GM12878 (cell line): ENCODE measurements at regions not wholly inside any gene's neighbourhood (a gene's known extent, or its start where the extent isn't known, plus 50 kb on each side); places are given as distances from the start of the nearest gene placed in this dataset.

Source experiments
- ASH2L ChIP-seq: fragments of 300-600, 200-600 bp; sonication (generic); IDR thresholded peaks from 2 replicates; pipeline ENCODE4 v1.6.1; 2017; ENCODE audit warnings: low read depth, mild to moderate bottlenecking, borderline replicate concordance
- DPF2 ChIP-seq: fragments of 450-650 bp; IDR thresholded peaks from 2 replicates; pipeline ENCODE4 v1.6.1; 2017; ENCODE audit warnings: mild to moderate bottlenecking
- GATAD2B ChIP-seq: fragments of 450-650 bp; conservative IDR thresholded peaks from 2 replicates; pipeline ENCODE4 v1.6.1; 2017; ENCODE audit warnings: low read depth, mild to moderate bottlenecking, moderate library complexity
- HDAC6 ChIP-seq: fragments of 200-600 bp; sonication (generic); IDR thresholded peaks from one replicate; pipeline ENCODE4 v1.8.0; 2017; ENCODE audit warnings: antibody characterized with exemption; ENCODE audit not compliant: unreplicated experiment
- JUNB ChIP-seq: IDR thresholded peaks from 2 replicates; pipeline ENCODE4 v1.6.1; 2016; ENCODE audit warnings: antibody characterized with exemption, mild to moderate bottlenecking
- KAT2A ChIP-seq: conservative IDR thresholded peaks from 2 replicates; pipeline ENCODE4 v1.6.1; 2011; ENCODE audit warnings: low read depth, low read length; ENCODE audit not compliant: control insufficient read depth
- MEF2B ChIP-seq: fragments of 450-650 bp; IDR thresholded peaks from 2 replicates; pipeline ENCODE4 v1.6.1; 2018; ENCODE audit warnings: mild to moderate bottlenecking, moderate library complexity; ENCODE audit not compliant: partially characterized antibody, poor library complexity, severe bottlenecking
- NR2C1 ChIP-seq: fragments of 450-650 bp; IDR thresholded peaks from 2 replicates; pipeline ENCODE4 v1.6.1; 2017; ENCODE audit warnings: antibody characterized with exemption, mild to moderate bottlenecking, moderate library complexity
- PAX5 ChIP-seq: IDR thresholded peaks from 2 replicates; pipeline ENCODE4 v1.6.1; 2011; ENCODE audit warnings: low read depth, low read length, borderline replicate concordance
- POLR2AphosphoS5 ChIP-seq: IDR thresholded peaks from 2 replicates; pipeline ENCODE4 v1.6.1; 2011; ENCODE audit warnings: mild to moderate bottlenecking, low read length, inconsistent platforms
- RCOR1 ChIP-seq: conservative IDR thresholded peaks from 2 replicates; pipeline ENCODE4 v1.6.1; 2012; ENCODE audit warnings: low read depth, low read length, improper control_type of control experiment
- SIN3A ChIP-seq: IDR thresholded peaks from 2 replicates; pipeline ENCODE4 v1.6.1; 2012; ENCODE audit warnings: low read depth, low read length, improper control_type of control experiment
- SREBF1 ChIP-seq: IDR thresholded peaks from 2 replicates; pipeline ENCODE4 v1.6.1; 2012; ENCODE audit warnings: mild to moderate bottlenecking, low read length
- YY1 ChIP-seq: IDR thresholded peaks from 2 replicates; pipeline ENCODE4 v1.6.1; 2011; ENCODE audit warnings: low read depth, mild to moderate bottlenecking, low read length
- ZBTB33 ChIP-seq: fragments of 450-650 bp; IDR thresholded peaks from 2 replicates; pipeline ENCODE4 v1.6.1; 2017; ENCODE audit warnings: mild to moderate bottlenecking
- ZBTB40 ChIP-seq: fragments of 450-650 bp; IDR thresholded peaks from 2 replicates; pipeline ENCODE4 v1.6.1; 2016; ENCODE audit warnings: mild to moderate bottlenecking, moderate library complexity, borderline replicate concordance
- ZNF622 ChIP-seq: fragments of 450-650 bp; IDR thresholded peaks from 2 replicates; pipeline ENCODE4 v1.6.1; 2017; ENCODE audit warnings: mild to moderate bottlenecking, inconsistent platforms
- TF ChIP-seq, protein P1 (sequence below), 3 experiments: IDR thresholded peaks in 2 of 3; conservative IDR thresholded peaks in 1 of 3; 2 replicates each; pipeline ENCODE4 v1.5.1; 2011; ENCODE audit warnings: low read depth in 3 of 3, low read length in 3 of 3, mild to moderate bottlenecking in 3 of 3, control low read depth in 2 of 3, moderate library complexity in 2 of 3, inconsistent platforms in 1 of 3, mixed read lengths in 1 of 3; ENCODE audit not compliant: control insufficient read depth in 2 of 3, insufficient read depth in 1 of 3; ENCODE audit errors: extremely low read depth in 1 of 3
- TF ChIP-seq, protein P2 (sequence below): IDR thresholded peaks from 2 replicates; pipeline ENCODE4 v1.6.1; 2012; ENCODE audit warnings: low read depth, low read length, improper control_type of control experiment
- TF ChIP-seq, protein P3 (sequence below): fragments of 450-650 bp; IDR thresholded peaks from 2 replicates; pipeline ENCODE4 v1.6.1; 2014; ENCODE audit warnings: mild to moderate bottlenecking

DNA sequence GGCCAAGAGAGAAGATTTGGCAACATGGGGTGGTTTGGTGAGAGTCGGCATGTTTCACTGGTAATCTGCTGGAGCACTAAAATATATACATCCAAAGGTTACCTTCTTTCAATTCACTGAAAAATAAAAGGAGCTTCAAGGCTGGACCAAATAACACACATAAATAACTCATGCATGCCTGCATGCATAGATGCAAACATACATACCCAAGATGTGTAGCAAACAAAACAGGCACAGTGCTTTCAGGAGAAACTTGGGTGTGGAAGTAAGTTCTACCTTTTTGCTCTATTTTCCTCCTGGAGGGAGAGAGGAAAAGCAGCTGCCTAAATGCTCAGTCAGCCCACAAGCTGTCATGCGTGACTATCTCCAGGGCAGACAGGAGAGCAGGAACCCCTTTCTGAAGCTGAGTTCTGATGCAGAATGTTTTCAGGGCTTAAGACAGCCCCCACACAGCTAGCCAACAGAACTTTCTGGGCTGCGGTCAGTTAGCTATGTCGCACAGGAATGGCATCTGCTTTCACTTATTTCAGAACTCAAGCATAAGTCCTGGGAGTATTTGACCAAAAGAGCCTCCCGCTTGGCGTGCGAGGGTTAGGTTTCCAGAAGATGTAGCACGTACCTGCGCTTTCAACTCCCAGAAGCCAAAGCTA lies 166.2 kb downstream of the TOMM20 start (continued):
- TF ChIP-seq MEF2B (no peak), SREBF1 (no peak), RCOR1 (no peak), JUNB (no peak), DPF2 (peak; percentile 74), NR2C1 (no peak), ZNF622 (no peak), ZBTB40 (no peak), PAX5 (peak; percentile 97), ASH2L (no peak), KAT2A (no peak), ZBTB33 (no peak), YY1 (peak; percentile 78; the same call in 1 of the 2 replicates), HDAC6 (no peak), GATAD2B (peak; percentile 47), POLR2AphosphoS5 (peak; percentile 68; the same call in 1 of the 2 replicates), SIN3A (no peak)
- TF ChIP-seq, protein P1, sequence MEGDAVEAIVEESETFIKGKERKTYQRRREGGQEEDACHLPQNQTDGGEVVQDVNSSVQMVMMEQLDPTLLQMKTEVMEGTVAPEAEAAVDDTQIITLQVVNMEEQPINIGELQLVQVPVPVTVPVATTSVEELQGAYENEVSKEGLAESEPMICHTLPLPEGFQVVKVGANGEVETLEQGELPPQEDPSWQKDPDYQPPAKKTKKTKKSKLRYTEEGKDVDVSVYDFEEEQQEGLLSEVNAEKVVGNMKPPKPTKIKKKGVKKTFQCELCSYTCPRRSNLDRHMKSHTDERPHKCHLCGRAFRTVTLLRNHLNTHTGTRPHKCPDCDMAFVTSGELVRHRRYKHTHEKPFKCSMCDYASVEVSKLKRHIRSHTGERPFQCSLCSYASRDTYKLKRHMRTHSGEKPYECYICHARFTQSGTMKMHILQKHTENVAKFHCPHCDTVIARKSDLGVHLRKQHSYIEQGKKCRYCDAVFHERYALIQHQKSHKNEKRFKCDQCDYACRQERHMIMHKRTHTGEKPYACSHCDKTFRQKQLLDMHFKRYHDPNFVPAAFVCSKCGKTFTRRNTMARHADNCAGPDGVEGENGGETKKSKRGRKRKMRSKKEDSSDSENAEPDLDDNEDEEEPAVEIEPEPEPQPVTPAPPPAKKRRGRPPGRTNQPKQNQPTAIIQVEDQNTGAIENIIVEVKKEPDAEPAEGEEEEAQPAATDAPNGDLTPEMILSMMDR (IDR thresholded peaks at IDR 0.05 in 2 of 3, conservative IDR thresholded peaks at IDR 0.05 in 1 of 3; ENCODE audit: control insufficient read depth in 2 of 3, extremely low read depth in 1 of 3, insufficient read depth in 1 of 3, low read depth in 3 of 3, low read length in 3 of 3) = no peak
- TF ChIP-seq, protein P2, sequence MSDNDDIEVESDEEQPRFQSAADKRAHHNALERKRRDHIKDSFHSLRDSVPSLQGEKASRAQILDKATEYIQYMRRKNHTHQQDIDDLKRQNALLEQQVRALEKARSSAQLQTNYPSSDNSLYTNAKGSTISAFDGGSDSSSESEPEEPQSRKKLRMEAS = no peak
- TF ChIP-seq, protein P3, sequence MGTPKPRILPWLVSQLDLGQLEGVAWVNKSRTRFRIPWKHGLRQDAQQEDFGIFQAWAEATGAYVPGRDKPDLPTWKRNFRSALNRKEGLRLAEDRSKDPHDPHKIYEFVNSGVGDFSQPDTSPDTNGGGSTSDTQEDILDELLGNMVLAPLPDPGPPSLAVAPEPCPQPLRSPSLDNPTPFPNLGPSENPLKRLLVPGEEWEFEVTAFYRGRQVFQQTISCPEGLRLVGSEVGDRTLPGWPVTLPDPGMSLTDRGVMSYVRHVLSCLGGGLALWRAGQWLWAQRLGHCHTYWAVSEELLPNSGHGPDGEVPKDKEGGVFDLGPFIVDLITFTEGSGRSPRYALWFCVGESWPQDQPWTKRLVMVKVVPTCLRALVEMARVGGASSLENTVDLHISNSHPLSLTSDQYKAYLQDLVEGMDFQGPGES = no peak
